Spleen (tissue), 11 donors: ENCODE measurements at regions not wholly inside any gene's neighbourhood (a gene's known extent, or its start where the extent isn't known, plus 50 kb on each side); places are given as distances from the start of the nearest gene placed in this dataset.

Experiments
- DNase-seq: peaks from one replicate; pipeline ENCODE4 v3.0.0-alpha.2; 2020
- H3K27ac ChIP-seq, 8 donors: fragments of 200-600 bp; sonication (generic) in 7 of 8; 1 replicate in 4 of 8; 2 replicates in 4 of 8; pipeline versions ENCODE4 v1.5.0 to v1.8.0; 2016 to 2021; ENCODE audit warnings: inconsistent platforms in 4 of 8, mild to moderate bottlenecking in 4 of 8, moderate library complexity in 1 of 8
- H3K27me3 ChIP-seq, 7 donors: fragments of 200-600 bp; sonication (generic) in 6 of 7; replicated peaks in 1 of 7; 1 replicate in 4 of 7; 2 replicates in 3 of 7; pipeline versions ENCODE4 v1.5.0 to v1.8.0; 2016 to 2021; ENCODE audit warnings: inconsistent platforms in 3 of 7, mild to moderate bottlenecking in 1 of 7
- H3K36me3 ChIP-seq, 6 donors: fragments of 200-600 bp; sonication (generic) in 5 of 6; 1 replicate in 4 of 6; 2 replicates in 2 of 6; pipeline versions ENCODE4 v1.5.0 to v1.8.0; 2016 to 2021; ENCODE audit warnings: inconsistent platforms in 2 of 6
- H3K4me1 ChIP-seq, 6 donors: fragments of 200-600 bp; sonication (generic) in 5 of 6; 1 replicate in 3 of 6; 2 replicates in 3 of 6; pipeline versions ENCODE4 v1.5.0 to v1.8.0; 2016 to 2021; ENCODE audit warnings: inconsistent platforms in 3 of 6
- H3K4me3 ChIP-seq, 8 donors: fragments of 200-600 bp; sonication (generic) in 7 of 8; 1 replicate in 4 of 8; 2 replicates in 4 of 8; pipeline versions ENCODE4 v1.5.0 to v1.8.0; 2016 to 2021; ENCODE audit warnings: inconsistent platforms in 4 of 8, mild to moderate bottlenecking in 4 of 8, moderate library complexity in 2 of 8
- H3K9me3 ChIP-seq, 8 donors: fragments of 200-600 bp; sonication (generic) in 7 of 8; 1 replicate in 4 of 8; 2 replicates in 4 of 8; pipeline versions ENCODE4 v1.5.0 to v1.8.0; 2016 to 2021; ENCODE audit warnings: inconsistent platforms in 4 of 8
- POLR2A ChIP-seq, 3 donors: fragments of 450-650 bp; IDR thresholded peaks; one replicate each; pipeline ENCODE4 v1.5.1; 2017; ENCODE audit warnings: antibody characterized with exemption in 3 of 3, mild to moderate bottlenecking in 1 of 3
- POLR2AphosphoS5 ChIP-seq, 3 donors: sonication (generic); formaldehyde crosslinking; IDR thresholded peaks; one replicate each; pipeline ENCODE4 v1.5.1; 2017; ENCODE audit warnings: antibody characterized with exemption in 3 of 3
- whole genome bisulfite sequencing, 5 donors: extraction: QIAGEN DNeasy Blood & Tissue Kit in 3 of 5; methylation state at CpG; one replicate each; pipeline versions ENCODE4 v1.1.5 to v1.1.7; 2013 to 2018; 5-methylcytosine and 5-hydroxymethylcytosine counted together
- intact Hi-C: fragments of 100-400 bp; cut with DNase I; formaldehyde crosslinking; loops from one replicate; pipeline ENCODE4 v1.15.0; 2023; ENCODE audit warnings: low total_unique reads
- TF ChIP-seq, protein P1 (sequence below), 11 experiments: fragments of 200-600 bp in 7 of 11; fragments of 450-650 bp in 4 of 11; sonication (generic) in 4 of 11; IDR thresholded peaks in 8 of 11; conservative IDR thresholded peaks in 3 of 11; 1 replicate in 7 of 11; 2 replicates in 4 of 11; pipeline versions ENCODE4 v1.4.0 to v1.8.0; 2016 to 2021; ENCODE audit warnings: antibody characterized with exemption in 11 of 11, inconsistent platforms in 4 of 11, mild to moderate bottlenecking in 1 of 11
- donor health status: healthy with polysubstance abuse.
- donor health status: DM: no; HTN: no; CAD: no; lungs with moderate emphysema.
- donor health status: DM: no; HTN: no; CAD: no.
- donor health status: Bipolar disorder and iron deficiency.
- donor health status: healthy.
- donor health status: DM: no; HTN: no; CAD: no.
- donor health status: DM: yes; HTN: yes; CAD: no.

DNA sequence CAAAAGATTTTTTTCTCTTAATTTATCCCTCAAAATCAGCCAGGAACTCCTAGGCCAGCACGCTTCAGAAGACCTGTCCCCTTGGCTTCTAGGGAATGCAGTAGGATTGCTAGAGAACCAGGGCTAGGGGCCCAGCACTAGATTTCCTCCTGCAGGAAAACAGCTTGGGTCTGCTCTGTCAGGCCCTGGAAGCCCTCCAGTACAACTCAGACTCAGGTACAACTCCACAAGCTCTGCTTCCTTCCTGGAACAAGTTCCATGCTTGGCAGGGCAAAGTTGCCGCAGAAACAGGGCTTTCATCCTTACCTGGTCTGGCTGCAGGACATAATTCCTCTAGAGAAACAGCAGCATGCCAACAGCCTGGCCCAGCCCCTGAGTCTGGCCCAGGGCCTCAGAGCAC lies 96.1 kb upstream of the CTNNB1 start:
- no peak for TF ChIP-seq POLR2A (IDR thresholded peaks at IDR 0.05)
- TF ChIP-seq, protein P1, sequence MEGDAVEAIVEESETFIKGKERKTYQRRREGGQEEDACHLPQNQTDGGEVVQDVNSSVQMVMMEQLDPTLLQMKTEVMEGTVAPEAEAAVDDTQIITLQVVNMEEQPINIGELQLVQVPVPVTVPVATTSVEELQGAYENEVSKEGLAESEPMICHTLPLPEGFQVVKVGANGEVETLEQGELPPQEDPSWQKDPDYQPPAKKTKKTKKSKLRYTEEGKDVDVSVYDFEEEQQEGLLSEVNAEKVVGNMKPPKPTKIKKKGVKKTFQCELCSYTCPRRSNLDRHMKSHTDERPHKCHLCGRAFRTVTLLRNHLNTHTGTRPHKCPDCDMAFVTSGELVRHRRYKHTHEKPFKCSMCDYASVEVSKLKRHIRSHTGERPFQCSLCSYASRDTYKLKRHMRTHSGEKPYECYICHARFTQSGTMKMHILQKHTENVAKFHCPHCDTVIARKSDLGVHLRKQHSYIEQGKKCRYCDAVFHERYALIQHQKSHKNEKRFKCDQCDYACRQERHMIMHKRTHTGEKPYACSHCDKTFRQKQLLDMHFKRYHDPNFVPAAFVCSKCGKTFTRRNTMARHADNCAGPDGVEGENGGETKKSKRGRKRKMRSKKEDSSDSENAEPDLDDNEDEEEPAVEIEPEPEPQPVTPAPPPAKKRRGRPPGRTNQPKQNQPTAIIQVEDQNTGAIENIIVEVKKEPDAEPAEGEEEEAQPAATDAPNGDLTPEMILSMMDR (IDR thresholded peaks at IDR 0.05 in 8 of 11, conservative IDR thresholded peaks at IDR 0.05 in 3 of 11), result no peak
- no peak for TF ChIP-seq POLR2AphosphoS5 (IDR thresholded peaks at IDR 0.05)
- H3K4me1 ChIP-seq, result no peaks in the 10 kb centered on the region
- no peak overlapping the region for H3K4me3 ChIP-seq
- DNase-seq, result no peak
- H3K27ac ChIP-seq, result no peak overlapping the region
- no peaks in the 10 kb centered on the region for H3K36me3 ChIP-seq
- 89 to 94% (median 94%) methylated on average over 2 of the region's 2 CpGs for WGBS, 5 donors
- H3K9me3 ChIP-seq, result no peaks in the 10 kb centered on the region
- H3K27me3 ChIP-seq, result no peaks in the 10 kb centered on the region
- intact Hi-C loops, result no loop called here

DNA sequence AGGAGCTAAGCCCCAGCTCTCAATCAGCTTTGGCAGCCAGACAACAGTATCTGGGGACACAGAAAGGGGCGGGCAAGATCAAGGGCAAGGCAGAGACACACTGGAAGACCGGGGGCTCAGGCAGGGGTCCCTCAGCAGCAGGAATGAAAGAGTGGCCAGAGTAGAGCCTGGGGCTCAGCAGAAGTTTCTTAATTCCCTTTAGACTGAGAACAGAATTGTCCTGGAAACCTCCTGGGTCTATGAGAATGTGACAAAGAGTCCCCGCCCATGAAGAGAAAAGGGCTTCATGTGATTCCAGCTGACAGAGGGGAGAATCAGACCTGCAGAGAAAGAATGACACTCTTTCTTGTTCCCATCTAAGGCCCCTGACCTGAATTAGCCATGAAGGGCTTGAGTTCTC lies 95.2 kb upstream of the CTNNB1 start:
- intact Hi-C loops, result no loop called here
- DNase-seq, result no peak
- TF ChIP-seq POLR2AphosphoS5 (IDR thresholded peaks at IDR 0.05) (no peak), POLR2A (IDR thresholded peaks at IDR 0.05) (no peak)
- TF ChIP-seq, protein P1 (IDR thresholded peaks at IDR 0.05 in 8 of 11, conservative IDR thresholded peaks at IDR 0.05 in 3 of 11), result no peak
- 83 to 89% (median 85%) methylated on average over 3 of the region's 3 CpGs for WGBS, 5 donors
- Histone ChIP-seq H3K36me3 (no peaks in the 10 kb centered on the region), H3K27me3 (no peaks in the 10 kb centered on the region), H3K4me3 (no peak overlapping the region), H3K4me1 (no peaks in the 10 kb centered on the region), H3K27ac (no peak overlapping the region), H3K9me3 (no peaks in the 10 kb centered on the region)

DNA sequence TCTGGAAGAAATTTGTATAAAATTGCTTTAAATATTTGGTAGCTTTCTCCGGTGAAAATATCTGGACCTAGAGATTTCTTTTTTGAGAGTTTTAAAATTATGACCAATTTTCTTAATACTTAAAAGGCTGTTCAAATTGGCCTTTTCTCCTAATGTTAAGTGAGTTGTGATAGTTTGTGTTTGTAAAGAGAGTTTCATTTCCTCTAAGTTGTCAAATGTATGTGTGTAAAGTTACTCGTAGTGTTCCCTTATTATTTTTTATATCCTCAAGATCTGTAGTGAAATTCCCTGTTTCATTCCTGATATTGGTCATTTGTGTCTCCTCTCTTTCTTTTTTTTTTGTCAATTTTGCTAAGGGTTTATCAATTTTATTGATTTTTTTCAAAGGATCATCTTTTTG lies 92.6 kb upstream of the CTNNB1 start:
- H3K27ac ChIP-seq, result no peak overlapping the region
- WGBS, 5 donors, result 68 to 85% (median 77%) methylated on average over 2 of the region's 2 CpGs
- no peak for TF ChIP-seq POLR2AphosphoS5 (IDR thresholded peaks at IDR 0.05)
- TF ChIP-seq, protein P1 (IDR thresholded peaks at IDR 0.05 in 8 of 11, conservative IDR thresholded peaks at IDR 0.05 in 3 of 11), result no peak
- no peak for TF ChIP-seq POLR2A (IDR thresholded peaks at IDR 0.05)
- intact Hi-C loops, result no loop called here
- no peak for DNase-seq
- H3K27me3 ChIP-seq, result peaks cover 0 to 6% (median 0%) of the 10 kb centered on the region in 7 donors
- H3K9me3 ChIP-seq, result no peaks in the 10 kb centered on the region
- no peak overlapping the region for H3K4me3 ChIP-seq
- peaks cover 0 to 7% (median 0%) of the 10 kb centered on the region in 6 donors for H3K4me1 ChIP-seq
- H3K36me3 ChIP-seq, result no peaks in the 10 kb centered on the region

- Histone ChIP-seq H3K27me3 (peaks cover 0 to 6% (median 0%) of the 10 kb centered on the region in 7 donors), H3K4me3 (no peak overlapping the region), H3K36me3 (no peaks in the 10 kb centered on the region), H3K4me1 (peaks cover 0 to 7% (median 0%) of the 10 kb centered on the region in 6 donors), H3K27ac (no peak overlapping the region), H3K9me3 (no peaks in the 10 kb centered on the region)
- no peak for DNase-seq
- TF ChIP-seq POLR2AphosphoS5 (IDR thresholded peaks at IDR 0.05), result peak in 1 of 3 donors; percentile 68
- TF ChIP-seq, protein P1 (IDR thresholded peaks at IDR 0.05 in 8 of 11, conservative IDR thresholded peaks at IDR 0.05 in 3 of 11), result no peak
- WGBS, 5 donors, result 46 to 83% (median 58%) methylated on average over 2 of the region's 2 CpGs
- intact Hi-C loops, result no loop called here
Measured at GRCh38 chr3:41111011-41111410, 88.3 kb upstream of the CTNNB1 start.
